HCT116 (cell line): ENCODE measurements at regions not wholly inside any gene's neighbourhood (a gene's known extent, or its start where the extent isn't known, plus 50 kb on each side); places are given as distances from the start of the nearest gene placed in this dataset.

Experiments used
- EZH2 ChIP-seq: fragments of 200-600 bp; sonication (generic); IDR thresholded peaks from 2 replicates; pipeline ENCODE4 v1.6.1; 2017; ENCODE audit warnings: antibody characterized with exemption, mixed run types
- EZH2phosphoT487 ChIP-seq: fragments of 200-600 bp; IDR thresholded peaks from 2 replicates; pipeline ENCODE4 v1.6.1; 2018; ENCODE audit warnings: antibody characterized with exemption, borderline replicate concordance
- RAD21 ChIP-seq: IDR thresholded peaks from 2 replicates; pipeline ENCODE4 v1.6.1; 2012; ENCODE audit warnings: low read depth, mild to moderate bottlenecking
- SP1 ChIP-seq: IDR thresholded peaks from 2 replicates; pipeline ENCODE4 v1.6.1; 2012; ENCODE audit warnings: low read depth
- TF ChIP-seq, protein P1 (sequence below), 3 experiments: fragments of 200-600 bp in 1 of 3; sonication (generic) in 1 of 3; IDR thresholded peaks in 2 of 3; conservative IDR thresholded peaks in 1 of 3; 2 replicates each; pipeline ENCODE4 v1.5.1; 2012 to 2017; ENCODE audit warnings: low read depth in 2 of 3, low read length in 2 of 3, antibody characterized with exemption in 1 of 3, borderline replicate concordance in 1 of 3, control low read depth in 1 of 3, mild to moderate bottlenecking in 1 of 3, mixed read lengths in 1 of 3, mixed run types in 1 of 3, moderate library complexity in 1 of 3; ENCODE audit not compliant: insufficient read depth in 1 of 3

- TF ChIP-seq, protein P1, sequence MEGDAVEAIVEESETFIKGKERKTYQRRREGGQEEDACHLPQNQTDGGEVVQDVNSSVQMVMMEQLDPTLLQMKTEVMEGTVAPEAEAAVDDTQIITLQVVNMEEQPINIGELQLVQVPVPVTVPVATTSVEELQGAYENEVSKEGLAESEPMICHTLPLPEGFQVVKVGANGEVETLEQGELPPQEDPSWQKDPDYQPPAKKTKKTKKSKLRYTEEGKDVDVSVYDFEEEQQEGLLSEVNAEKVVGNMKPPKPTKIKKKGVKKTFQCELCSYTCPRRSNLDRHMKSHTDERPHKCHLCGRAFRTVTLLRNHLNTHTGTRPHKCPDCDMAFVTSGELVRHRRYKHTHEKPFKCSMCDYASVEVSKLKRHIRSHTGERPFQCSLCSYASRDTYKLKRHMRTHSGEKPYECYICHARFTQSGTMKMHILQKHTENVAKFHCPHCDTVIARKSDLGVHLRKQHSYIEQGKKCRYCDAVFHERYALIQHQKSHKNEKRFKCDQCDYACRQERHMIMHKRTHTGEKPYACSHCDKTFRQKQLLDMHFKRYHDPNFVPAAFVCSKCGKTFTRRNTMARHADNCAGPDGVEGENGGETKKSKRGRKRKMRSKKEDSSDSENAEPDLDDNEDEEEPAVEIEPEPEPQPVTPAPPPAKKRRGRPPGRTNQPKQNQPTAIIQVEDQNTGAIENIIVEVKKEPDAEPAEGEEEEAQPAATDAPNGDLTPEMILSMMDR (IDR thresholded peaks at IDR 0.05 in 2 of 3, conservative IDR thresholded peaks at IDR 0.05 in 1 of 3; ENCODE audit: borderline replicate concordance in 1 of 3, insufficient read depth in 1 of 3, low read depth in 2 of 3, low read length in 2 of 3), result no peak
- TF ChIP-seq SP1 (no peak), EZH2phosphoT487 (no peak), EZH2 (no peak), RAD21 (no peak)
Observed at GRCh38 chr7:36040679-36041078, 112.4 kb upstream of the EEPD1 start.
